Fibroblast of pulmonary artery (primary cell): ENCODE measurements at regions not wholly inside any gene's neighbourhood (a gene's known extent, or its start where the extent isn't known, plus 50 kb on each side); places are given as distances from the start of the nearest gene placed in this dataset.

Source experiments
- DNase-seq: peaks from one replicate; pipeline ENCODE4 v3.0.0-alpha.2; 2010; ENCODE audit warnings: low read depth
- H3K4me3 ChIP-seq: replicated peaks from 2 replicates; pipeline ENCODE4 v1.5.1; 2011; ENCODE audit warnings: low read depth, mild to moderate bottlenecking, control low read depth, low read length, moderate library complexity
- CTCF ChIP-seq: IDR thresholded peaks from 2 replicates; pipeline ENCODE4 v1.5.1; 2011; ENCODE audit warnings: mild to moderate bottlenecking, control low read depth, low read length, inconsistent platforms; ENCODE audit errors: missing control alignments

- no peak for TF ChIP-seq CTCF
- DNase-seq = no peak
- H3K4me3 ChIP-seq = no peak overlapping the region
Measured at GRCh38 chr7:81648716-81649115, 121.1 kb downstream of the HGF start.

DNA sequence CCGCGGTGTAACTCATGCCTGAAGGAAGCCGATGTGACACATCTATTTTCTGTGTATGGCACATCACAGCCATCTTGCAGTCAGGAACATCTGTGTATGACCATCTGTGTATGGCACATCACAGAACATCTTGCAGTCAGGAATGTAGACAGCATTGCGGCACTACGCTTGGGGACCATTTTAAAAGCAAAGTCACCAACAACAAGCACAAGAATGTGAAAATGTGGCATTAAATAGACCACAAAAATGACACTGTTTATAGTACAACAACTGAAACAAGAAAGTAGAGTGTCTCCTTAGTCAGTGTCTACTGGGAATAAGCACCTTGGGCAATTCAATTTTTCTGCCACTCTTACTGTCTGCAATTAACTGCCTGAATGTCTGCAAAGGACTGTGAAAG lies 124.4 kb downstream of the HGF start:
- no peak for DNase-seq
- no peak overlapping the region for H3K4me3 ChIP-seq
- no peak for TF ChIP-seq CTCF

DNA sequence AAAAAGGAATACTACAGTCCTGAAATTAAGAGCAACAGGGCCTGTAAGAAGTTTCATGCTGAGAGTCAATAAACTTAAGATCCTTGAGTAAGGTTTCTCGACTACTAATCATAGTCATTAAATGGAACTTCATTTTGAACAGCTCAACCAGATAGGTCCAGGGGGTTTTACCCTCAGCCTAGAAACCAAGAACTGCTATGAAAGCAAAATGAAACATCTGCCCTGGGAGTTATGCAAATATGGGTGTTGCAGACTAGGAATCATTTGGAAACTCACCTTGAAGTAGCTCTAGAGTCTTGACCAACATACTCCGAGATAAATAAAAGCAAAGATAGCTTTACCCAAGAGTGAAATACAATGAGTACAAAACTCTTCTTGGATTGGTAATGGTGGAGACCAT lies 128.0 kb downstream of the HGF start:
- DNase-seq = no peak
- H3K4me3 ChIP-seq = no peak overlapping the region
- TF ChIP-seq CTCF = no peak

DNA sequence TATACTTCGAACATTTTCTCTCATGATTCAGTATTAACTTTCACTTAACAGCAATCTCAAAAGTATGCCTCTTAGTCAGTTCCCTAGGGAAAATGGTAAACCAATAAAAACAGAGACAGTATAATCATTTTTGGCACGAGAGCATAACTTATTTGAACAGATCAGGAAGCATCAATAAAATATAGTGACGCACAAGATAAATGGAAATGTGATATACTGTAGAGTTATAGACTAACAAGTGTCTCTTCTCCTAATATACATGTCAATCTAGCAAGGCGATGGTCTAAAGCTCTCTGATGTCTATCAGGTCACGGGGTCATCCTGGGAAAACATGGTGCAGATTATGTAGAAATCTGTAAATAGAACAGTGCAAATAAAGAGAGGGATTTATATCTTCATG lies 131.6 kb downstream of the HGF start:
- no peak for TF ChIP-seq CTCF
- no peak overlapping the region for H3K4me3 ChIP-seq
- peak; percentile 82 for DNase-seq

DNA sequence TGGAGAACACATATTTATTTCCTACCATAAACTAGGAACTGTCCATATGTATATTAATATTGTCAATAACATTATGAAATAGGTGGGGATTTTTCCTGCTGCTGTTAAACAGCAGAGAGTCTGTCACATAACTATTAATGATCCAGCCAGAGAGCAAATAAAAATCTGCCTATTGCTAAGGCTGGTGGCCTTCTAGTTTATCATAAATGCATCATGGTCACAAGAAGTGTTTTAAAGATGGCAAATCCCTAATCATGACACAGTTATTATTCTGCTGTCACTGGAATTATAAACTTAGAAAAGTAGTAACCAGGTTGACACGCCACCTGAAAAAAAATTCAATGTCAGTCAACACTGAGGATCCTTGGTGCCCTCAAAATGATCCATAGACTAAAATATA lies 132.3 kb downstream of the HGF start:
- TF ChIP-seq CTCF = no peak
- no peak for DNase-seq
- H3K4me3 ChIP-seq = no peak overlapping the region

- no peak for DNase-seq
- H3K4me3 ChIP-seq = no peak overlapping the region
- no peak for TF ChIP-seq CTCF
Measured at GRCh38 chr7:81632418-81632817, 137.4 kb downstream of the HGF start.

GRCh38 chr7:81630600-81630999 lies 139.2 kb downstream of the HGF start:
- H3K4me3 ChIP-seq = no peak overlapping the region
- no peak for TF ChIP-seq CTCF
- no peak for DNase-seq
